DOHH2 (cell line): ENCODE measurements at regions not wholly inside any gene's neighbourhood (a gene's known extent, or its start where the extent isn't known, plus 50 kb on each side); places are given as distances from the start of the nearest gene placed in this dataset.
"Not testable (repeated sequence)": the region's sequence is repeated elsewhere in the genome, so short reads cannot be mapped to it uniquely, and the experiment has no call there.

Experiments
- H3F3A ChIP-seq: fragments of 200-600 bp; sonication (generic), shearing (Covaris generic); 2 replicates; pipeline ENCODE4 v1.6.0; 2016; ENCODE audit warnings: antibody characterized with exemption, mild to moderate bottlenecking; ENCODE audit not compliant: control insufficient read depth, insufficient read depth
- H3K27ac ChIP-seq: fragments of 200-600 bp; sonication (generic); 2 replicates; pipeline ENCODE4 v1.5.1; 2014; ENCODE audit warnings: low read depth, mild to moderate bottlenecking, low read length, moderate library complexity
- H3K27me3 ChIP-seq: fragments of 200-600 bp; sonication (generic); 2 replicates; pipeline ENCODE4 v1.6.1; 2014; ENCODE audit warnings: mild to moderate bottlenecking, low read length, mixed read lengths; ENCODE audit not compliant: control insufficient read depth
- H3K36me3 ChIP-seq: fragments of 200-600 bp; sonication (generic); 2 replicates; pipeline ENCODE4 v1.6.1; 2014; ENCODE audit warnings: mild to moderate bottlenecking, low read length, moderate library complexity, mixed read lengths; ENCODE audit not compliant: control insufficient read depth
- H3K4me1 ChIP-seq: fragments of 200-600 bp; sonication (generic); 2 replicates; pipeline ENCODE4 v1.6.1; 2014; ENCODE audit warnings: mild to moderate bottlenecking, low read length, mixed read lengths; ENCODE audit not compliant: control insufficient read depth
- H3K4me2 ChIP-seq: fragments of 200-600 bp; sonication (generic); 2 replicates; pipeline ENCODE4 v1.6.0; 2014; ENCODE audit warnings: mild to moderate bottlenecking, low read length, moderate library complexity
- H3K4me3 ChIP-seq: fragments of 200-600 bp; sonication (generic); 2 replicates; pipeline ENCODE4 v1.5.1; 2014; ENCODE audit warnings: mild to moderate bottlenecking, low read length, mixed read lengths
- H3K79me2 ChIP-seq: fragments of 200-600 bp; sonication (generic); 2 replicates; pipeline ENCODE4 v1.6.1; 2014; ENCODE audit warnings: mild to moderate bottlenecking, low read length, mixed read lengths; ENCODE audit not compliant: control insufficient read depth
- H3K9me2 ChIP-seq: fragments of 200-600 bp; sonication (generic); replicated peaks from 2 replicates; pipeline ENCODE4 v1.6.1; 2014; ENCODE audit warnings: mild to moderate bottlenecking, low read length, mixed read lengths; ENCODE audit not compliant: control insufficient read depth
- H3K9me3 ChIP-seq: fragments of 200-600 bp; sonication (generic); 2 replicates; pipeline ENCODE4 v1.6.1; 2014; ENCODE audit warnings: antibody characterized with exemption, low read length, mixed read lengths; ENCODE audit not compliant: control insufficient read depth, insufficient read depth
- H4K20me1 ChIP-seq: fragments of 200-600 bp; sonication (generic); 2 replicates; pipeline ENCODE4 v1.6.0; 2014; ENCODE audit warnings: low read depth, mild to moderate bottlenecking, antibody characterized with exemption, low read length, moderate library complexity; ENCODE audit not compliant: control insufficient read depth, insufficient read depth
- EZH2phosphoT487 ChIP-seq: fragments of 200-600 bp; sonication (generic); IDR thresholded peaks from 2 replicates; pipeline ENCODE4 v1.6.1; 2017; ENCODE audit warnings: borderline replicate concordance, mild to moderate bottlenecking, antibody characterized with exemption, low read length, moderate library complexity, mixed read lengths
- TF ChIP-seq, protein P1 (sequence below): fragments of 200-600 bp; sonication (generic); IDR thresholded peaks from one replicate; pipeline ENCODE4 v1.5.1; 2014; ENCODE audit warnings: antibody characterized with exemption, mild to moderate bottlenecking, low read depth, low read length; ENCODE audit not compliant: poor library complexity, severe bottlenecking

DNA sequence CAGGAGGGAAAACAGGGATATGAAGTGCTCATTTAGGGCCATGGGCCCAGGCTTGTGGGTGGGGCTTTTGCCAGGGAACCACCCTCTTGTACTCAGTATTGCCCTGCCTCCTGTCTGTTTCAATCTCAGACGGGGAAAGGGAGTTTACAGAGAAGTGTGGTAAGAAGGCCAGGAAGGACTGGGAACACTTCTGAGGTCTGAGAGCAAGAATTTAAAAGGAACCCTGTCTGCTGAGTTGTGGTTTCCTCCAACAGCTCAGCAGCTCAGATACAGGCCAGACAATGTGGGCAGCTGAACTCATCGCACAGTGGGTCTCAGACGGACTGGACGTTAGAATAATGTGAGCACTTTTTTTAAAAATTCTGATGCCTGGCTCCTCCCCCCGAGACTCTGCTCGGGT lies 354.1 kb upstream of the ARID1B start:
- no peaks in the 10 kb centered on the region for H3K36me3 ChIP-seq
- no peaks in the 10 kb centered on the region for H3K4me1 ChIP-seq
- no peaks in the 10 kb centered on the region for H3K27me3 ChIP-seq
- no peaks in the 10 kb centered on the region for H4K20me1 ChIP-seq
- H3K9me2 ChIP-seq = no peaks in the 10 kb centered on the region
- H3K27ac ChIP-seq = no peak overlapping the region
- no peak overlapping the region for H3K4me3 ChIP-seq
- TF ChIP-seq, protein P1, sequence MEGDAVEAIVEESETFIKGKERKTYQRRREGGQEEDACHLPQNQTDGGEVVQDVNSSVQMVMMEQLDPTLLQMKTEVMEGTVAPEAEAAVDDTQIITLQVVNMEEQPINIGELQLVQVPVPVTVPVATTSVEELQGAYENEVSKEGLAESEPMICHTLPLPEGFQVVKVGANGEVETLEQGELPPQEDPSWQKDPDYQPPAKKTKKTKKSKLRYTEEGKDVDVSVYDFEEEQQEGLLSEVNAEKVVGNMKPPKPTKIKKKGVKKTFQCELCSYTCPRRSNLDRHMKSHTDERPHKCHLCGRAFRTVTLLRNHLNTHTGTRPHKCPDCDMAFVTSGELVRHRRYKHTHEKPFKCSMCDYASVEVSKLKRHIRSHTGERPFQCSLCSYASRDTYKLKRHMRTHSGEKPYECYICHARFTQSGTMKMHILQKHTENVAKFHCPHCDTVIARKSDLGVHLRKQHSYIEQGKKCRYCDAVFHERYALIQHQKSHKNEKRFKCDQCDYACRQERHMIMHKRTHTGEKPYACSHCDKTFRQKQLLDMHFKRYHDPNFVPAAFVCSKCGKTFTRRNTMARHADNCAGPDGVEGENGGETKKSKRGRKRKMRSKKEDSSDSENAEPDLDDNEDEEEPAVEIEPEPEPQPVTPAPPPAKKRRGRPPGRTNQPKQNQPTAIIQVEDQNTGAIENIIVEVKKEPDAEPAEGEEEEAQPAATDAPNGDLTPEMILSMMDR = no peak
- no peak for TF ChIP-seq EZH2phosphoT487
- no peaks in the 10 kb centered on the region for H3F3A ChIP-seq
- no peak overlapping the region for H3K4me2 ChIP-seq
- H3K9me3 ChIP-seq = 0 out of 2 replicates have a peak, but pooled peaks cover 4% of the 10 kb centered on the region
- no peaks in the 10 kb centered on the region for H3K79me2 ChIP-seq

GRCh38 chr6:156421933-156422332 lies 355.2 kb upstream of the ARID1B start:
- Histone ChIP-seq H3K79me2 (no peaks in the 10 kb centered on the region), H3K27me3 (no peaks in the 10 kb centered on the region), H3K9me3 (0 out of 2 replicates have a peak, but pooled peaks cover 4% of the 10 kb centered on the region), H3K9me2 (no peaks in the 10 kb centered on the region), H3K4me2 (no peak overlapping the region), H3K36me3 (no peaks in the 10 kb centered on the region), H3K4me1 (no peaks in the 10 kb centered on the region), H4K20me1 (no peaks in the 10 kb centered on the region), H3F3A (no peaks in the 10 kb centered on the region), H3K4me3 (no peak overlapping the region), H3K27ac (no peak overlapping the region)
- TF ChIP-seq EZH2phosphoT487 = no peak
- TF ChIP-seq, protein P1 = no peak

GRCh38 chr6:156421301-156421700 lies 355.9 kb upstream of the ARID1B start:
- H4K20me1 ChIP-seq, H3F3A ChIP-seq, H3K4me2 ChIP-seq, H3K9me2 ChIP-seq, H3K4me1 ChIP-seq, H3K79me2 ChIP-seq, H3K27ac ChIP-seq, H3K4me3 ChIP-seq, H3K36me3 ChIP-seq, H3K27me3 ChIP-seq, H3K9me3 ChIP-seq: not testable (repeated sequence)

DNA sequence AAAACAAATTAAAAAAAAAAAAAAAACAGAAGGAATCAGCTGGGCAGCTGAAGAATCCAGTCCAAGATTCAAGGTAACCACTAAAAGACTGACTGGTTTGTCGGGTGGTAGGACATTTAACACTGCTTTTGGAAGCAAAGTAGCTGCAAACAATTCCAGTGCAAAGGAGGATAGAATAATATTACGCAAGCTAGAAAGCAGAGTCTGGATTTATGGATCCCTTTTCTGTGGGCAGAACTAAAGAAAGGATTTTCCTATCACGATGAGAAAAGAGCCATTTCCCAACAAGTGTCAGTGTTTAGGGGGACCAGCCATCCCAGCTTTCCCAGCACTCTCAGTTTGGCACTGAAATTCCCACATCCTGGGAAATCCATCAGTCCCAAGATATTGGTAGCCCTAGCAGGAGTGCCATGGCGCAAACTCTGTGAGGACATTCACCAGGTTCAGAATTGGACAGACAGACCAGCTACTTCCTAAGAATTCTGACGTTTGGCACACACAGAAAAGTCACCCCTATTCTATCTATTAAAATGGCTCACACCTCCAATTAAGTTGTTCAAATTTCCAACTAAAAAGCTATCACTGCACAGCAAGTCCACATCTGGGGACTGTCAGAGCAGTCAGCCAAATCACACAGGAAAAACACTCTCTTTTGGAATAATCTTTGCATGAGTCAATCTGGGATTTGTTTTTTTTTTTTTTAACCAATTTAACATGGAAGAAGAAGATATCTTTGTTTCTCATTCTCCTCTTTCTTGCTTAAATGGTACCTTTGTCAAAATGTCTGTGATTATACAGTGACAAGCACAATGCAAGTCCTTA lies 356.8 kb upstream of the ARID1B start:
- Histone ChIP-seq H4K20me1 (no peaks in the 10 kb centered on the region), H3K4me3 (no peak overlapping the region), H3K27ac (no peak overlapping the region), H3K79me2 (no peaks in the 10 kb centered on the region), H3K9me2 (no peaks in the 10 kb centered on the region), H3K9me3 (0 out of 2 replicates have a peak, but pooled peaks cover 4% of the 10 kb centered on the region), H3F3A (no peaks in the 10 kb centered on the region), H3K27me3 (no peaks in the 10 kb centered on the region), H3K4me2 (no peak overlapping the region), H3K36me3 (no peaks in the 10 kb centered on the region), H3K4me1 (no peaks in the 10 kb centered on the region)
- TF ChIP-seq EZH2phosphoT487 = no peak
- TF ChIP-seq, protein P1 = no peak
